ENCODE measurements at regions not wholly inside any gene's neighbourhood (a gene's known extent, or its start where the extent isn't known, plus 50 kb on each side); places are given as distances from the start of the nearest gene placed in this dataset.

DNA sequence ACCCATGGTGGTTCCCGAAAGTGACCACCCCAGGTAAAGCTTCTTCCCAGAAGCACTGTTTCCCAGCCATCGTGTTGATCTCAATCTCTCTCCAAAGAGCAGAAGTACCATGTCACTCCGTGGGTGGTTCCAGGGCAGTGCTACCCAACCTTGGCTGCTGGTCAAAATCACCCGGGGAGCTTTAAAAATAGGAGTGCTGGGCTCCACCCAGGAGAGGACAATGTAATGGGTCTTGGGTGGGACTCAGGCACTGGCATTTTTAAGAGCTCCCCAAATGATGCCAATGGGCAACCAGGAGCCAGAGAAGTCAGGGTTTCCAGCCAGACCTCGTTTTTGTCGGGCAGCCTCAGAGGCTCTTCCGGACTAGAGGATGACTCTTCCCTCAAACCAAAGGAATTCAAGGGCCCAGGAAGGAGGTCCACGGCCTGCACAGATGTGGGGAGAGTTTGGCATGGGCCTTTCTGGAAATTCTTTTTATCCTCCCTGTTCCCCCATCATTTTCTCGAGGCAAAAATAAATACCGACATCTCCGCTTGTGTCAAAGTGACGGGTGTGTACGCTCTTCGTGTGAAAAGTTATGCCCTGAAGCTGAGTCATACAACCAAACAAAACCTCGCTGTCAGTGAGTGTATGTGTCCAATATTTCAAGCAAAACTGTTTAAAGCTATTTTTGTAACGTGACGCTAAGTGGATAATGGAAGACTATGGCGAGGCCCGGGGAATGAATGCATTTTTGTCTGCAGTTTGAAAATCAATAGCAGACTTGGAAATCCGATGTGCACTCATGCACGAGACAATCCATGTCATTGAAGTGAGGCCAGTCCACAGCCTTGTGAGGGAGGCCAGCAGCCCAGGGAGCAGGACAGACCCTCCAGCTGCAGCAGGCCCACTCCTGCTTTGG, 364.1 kb downstream of the FOXL1 start:
- DNase-seq (ENCODE audit: low spot score) = no peak
- Mint-ChIP-seq H3K27me3 (ENCODE audit: low read depth) (no peaks in the 10 kb centered on the region; the same call in 1 of the 2 replicates), H3K27ac (no peak overlapping the region), H3K4me1 (peaks cover 13% of the 10 kb centered on the region), H3K4me3 (no peak overlapping the region), H3K9me3 (peaks cover 22% of the 10 kb centered on the region), H3K36me3 (peaks cover 5% of the 10 kb centered on the region; the same call in 1 of the 2 replicates)
- CTCF ChIA-PET = no interaction called here
- TF ChIP-seq, protein P1, sequence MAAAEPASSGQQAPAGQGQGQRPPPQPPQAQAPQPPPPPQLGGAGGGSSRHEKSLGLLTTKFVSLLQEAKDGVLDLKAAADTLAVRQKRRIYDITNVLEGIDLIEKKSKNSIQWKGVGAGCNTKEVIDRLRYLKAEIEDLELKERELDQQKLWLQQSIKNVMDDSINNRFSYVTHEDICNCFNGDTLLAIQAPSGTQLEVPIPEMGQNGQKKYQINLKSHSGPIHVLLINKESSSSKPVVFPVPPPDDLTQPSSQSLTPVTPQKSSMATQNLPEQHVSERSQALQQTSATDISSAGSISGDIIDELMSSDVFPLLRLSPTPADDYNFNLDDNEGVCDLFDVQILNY (CRISPR knock-in tag; IDR thresholded peaks at IDR 0.05) = no peak
- TF ChIP-seq GTF2I (CRISPR knock-in tag; conservative IDR thresholded peaks at IDR 0.05) (no peak), TP53 (CRISPR knock-in tag; IDR thresholded peaks at IDR 0.05) (no peak), ATF1 (CRISPR knock-in tag; IDR thresholded peaks at IDR 0.05) (no peak), ZNF512 (CRISPR knock-in tag; IDR thresholded peaks at IDR 0.05; ENCODE audit: borderline replicate concordance) (no peak), PRRX2 (CRISPR knock-in tag; IDR thresholded peaks at IDR 0.05) (no peak), JUN (CRISPR knock-in tag; IDR thresholded peaks at IDR 0.05) (no peak), NFYB (CRISPR knock-in tag; conservative IDR thresholded peaks at IDR 0.05; ENCODE audit: low read depth) (no peak), ZBTB21 (CRISPR knock-in tag; IDR thresholded peaks at IDR 0.05; ENCODE audit: borderline replicate concordance) (no peak), E2F1 (CRISPR knock-in tag; IDR thresholded peaks at IDR 0.05) (no peak), RELA (CRISPR knock-in tag; IDR thresholded peaks at IDR 0.05; ENCODE audit: borderline replicate concordance) (no peak), FOXP1 (CRISPR knock-in tag; IDR thresholded peaks at IDR 0.05; ENCODE audit: borderline replicate concordance) (no peak), SMAD3 (CRISPR knock-in tag; IDR thresholded peaks at IDR 0.05; ENCODE audit: borderline replicate concordance) (no peak)
- TF ChIP-seq, protein P2, sequence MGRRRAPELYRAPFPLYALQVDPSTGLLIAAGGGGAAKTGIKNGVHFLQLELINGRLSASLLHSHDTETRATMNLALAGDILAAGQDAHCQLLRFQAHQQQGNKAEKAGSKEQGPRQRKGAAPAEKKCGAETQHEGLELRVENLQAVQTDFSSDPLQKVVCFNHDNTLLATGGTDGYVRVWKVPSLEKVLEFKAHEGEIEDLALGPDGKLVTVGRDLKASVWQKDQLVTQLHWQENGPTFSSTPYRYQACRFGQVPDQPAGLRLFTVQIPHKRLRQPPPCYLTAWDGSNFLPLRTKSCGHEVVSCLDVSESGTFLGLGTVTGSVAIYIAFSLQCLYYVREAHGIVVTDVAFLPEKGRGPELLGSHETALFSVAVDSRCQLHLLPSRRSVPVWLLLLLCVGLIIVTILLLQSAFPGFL (CRISPR knock-in tag; IDR thresholded peaks at IDR 0.05; ENCODE audit: borderline replicate concordance) = no peak
- TF ChIP-seq, protein P3, sequence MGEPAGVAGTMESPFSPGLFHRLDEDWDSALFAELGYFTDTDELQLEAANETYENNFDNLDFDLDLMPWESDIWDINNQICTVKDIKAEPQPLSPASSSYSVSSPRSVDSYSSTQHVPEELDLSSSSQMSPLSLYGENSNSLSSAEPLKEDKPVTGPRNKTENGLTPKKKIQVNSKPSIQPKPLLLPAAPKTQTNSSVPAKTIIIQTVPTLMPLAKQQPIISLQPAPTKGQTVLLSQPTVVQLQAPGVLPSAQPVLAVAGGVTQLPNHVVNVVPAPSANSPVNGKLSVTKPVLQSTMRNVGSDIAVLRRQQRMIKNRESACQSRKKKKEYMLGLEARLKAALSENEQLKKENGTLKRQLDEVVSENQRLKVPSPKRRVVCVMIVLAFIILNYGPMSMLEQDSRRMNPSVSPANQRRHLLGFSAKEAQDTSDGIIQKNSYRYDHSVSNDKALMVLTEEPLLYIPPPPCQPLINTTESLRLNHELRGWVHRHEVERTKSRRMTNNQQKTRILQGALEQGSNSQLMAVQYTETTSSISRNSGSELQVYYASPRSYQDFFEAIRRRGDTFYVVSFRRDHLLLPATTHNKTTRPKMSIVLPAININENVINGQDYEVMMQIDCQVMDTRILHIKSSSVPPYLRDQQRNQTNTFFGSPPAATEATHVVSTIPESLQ (CRISPR knock-in tag; IDR thresholded peaks at IDR 0.05) = no peak
- no peak for ATAC-seq
- POLR2A ChIA-PET = no interaction called here

DNA sequence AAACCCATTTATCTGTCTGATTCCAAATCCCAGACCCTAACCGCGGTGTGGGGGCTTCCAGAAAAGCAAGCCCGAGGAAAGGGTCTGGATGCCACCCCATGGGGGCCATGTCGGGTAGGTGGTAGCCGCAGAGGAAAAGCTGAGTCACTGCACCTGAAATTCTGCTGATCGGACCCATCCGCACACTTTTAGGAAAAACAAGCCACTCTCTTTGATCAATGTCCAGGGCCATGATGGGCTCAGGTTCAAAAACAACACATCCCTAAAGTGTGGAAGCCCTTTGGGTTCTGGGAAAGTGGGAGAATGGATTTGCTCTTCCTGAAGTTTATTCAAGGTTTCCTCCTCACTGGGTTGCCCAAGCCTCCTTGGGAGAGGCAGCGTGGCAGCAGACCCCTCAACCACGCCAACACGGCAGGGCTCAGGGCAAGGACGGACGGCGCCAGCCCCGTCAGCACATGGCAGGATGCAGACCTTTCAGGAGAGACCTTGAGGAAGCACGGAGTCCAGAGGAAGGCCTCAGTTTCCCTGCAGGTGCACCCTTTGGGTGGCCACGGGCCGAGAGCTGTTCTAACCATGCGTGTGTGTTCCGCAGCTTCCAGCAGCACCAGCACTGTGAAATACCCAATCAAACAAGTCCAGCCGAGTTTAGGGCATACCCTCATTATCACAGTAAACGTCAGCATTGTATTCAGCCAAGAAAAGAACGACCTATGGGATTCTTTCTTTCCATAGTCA, 367.0 kb downstream of the FOXL1 start:
- CTCF ChIA-PET = interaction anchor here (0.9 kb wide), 1 partner anchor 20 kb away, joined by 4 read pairs; no protein-coding TSS in a partner anchor
- ATAC-seq = no peak
- Mint-ChIP-seq H3K36me3 (no peaks in the 10 kb centered on the region), H3K9me3 (peaks cover 8% of the 10 kb centered on the region), H3K27me3 (ENCODE audit: low read depth) (no peaks in the 10 kb centered on the region; the same call in 1 of the 2 replicates), H3K4me3 (no peak overlapping the region), H3K4me1 (peaks cover 13% of the 10 kb centered on the region), H3K27ac (no peak overlapping the region)
- POLR2A ChIA-PET = no interaction called here
- no peak for DNase-seq (ENCODE audit: low spot score)
- TF ChIP-seq JAZF1 (CRISPR knock-in tag; IDR thresholded peaks at IDR 0.05) = no peak
- TF ChIP-seq FOXP1 (CRISPR knock-in tag; IDR thresholded peaks at IDR 0.05; ENCODE audit: borderline replicate concordance) = no peak
- no peak for TF ChIP-seq TEAD1 (CRISPR knock-in tag; IDR thresholded peaks at IDR 0.05)
- TF ChIP-seq ZNF121 (CRISPR knock-in tag; IDR thresholded peaks at IDR 0.05) = no peak
- no peak for TF ChIP-seq ARID4B (CRISPR knock-in tag; IDR thresholded peaks at IDR 0.05; ENCODE audit: borderline replicate concordance)
- TF ChIP-seq TP53 (CRISPR knock-in tag; IDR thresholded peaks at IDR 0.05) = no peak
- TF ChIP-seq SP1 (CRISPR knock-in tag; conservative IDR thresholded peaks at IDR 0.05) = no peak
